ENCODE measurements at regions not wholly inside any gene's neighbourhood (a gene's known extent, or its start where the extent isn't known, plus 50 kb on each side); places are given as distances from the start of the nearest gene placed in this dataset.

GRCh38 chr21:35178098-35178497 is 129.0 kb upstream of the RUNX1 start:
- no peak for ATAC-seq
- TF ChIP-seq SNAI2 (CRISPR knock-in tag; IDR thresholded peaks at IDR 0.05) = no peak
- no peak for TF ChIP-seq PATZ1 (CRISPR knock-in tag; IDR thresholded peaks at IDR 0.05; ENCODE audit: borderline replicate concordance)
- no peak for TF ChIP-seq OSR1 (CRISPR knock-in tag; IDR thresholded peaks at IDR 0.05)
- TF ChIP-seq ZC3H10 (CRISPR knock-in tag; IDR thresholded peaks at IDR 0.05) = no peak
- no peak for TF ChIP-seq TOX (CRISPR knock-in tag; IDR thresholded peaks at IDR 0.05; ENCODE audit: borderline replicate concordance)
- no peak for TF ChIP-seq ESRRG (CRISPR knock-in tag; IDR thresholded peaks at IDR 0.05)
- no peak for TF ChIP-seq PPARA (CRISPR knock-in tag; IDR thresholded peaks at IDR 0.05; ENCODE audit: borderline replicate concordance)
- TF ChIP-seq ISL1 (CRISPR knock-in tag; IDR thresholded peaks at IDR 0.05) = no peak
- TF ChIP-seq ZNF565 (CRISPR knock-in tag; conservative IDR thresholded peaks at IDR 0.05; ENCODE audit: low read depth) = no peak
- TF ChIP-seq ARNTL (CRISPR knock-in tag; IDR thresholded peaks at IDR 0.05; ENCODE audit: borderline replicate concordance, low read depth) = no peak
- TF ChIP-seq BACH2 (CRISPR knock-in tag; IDR thresholded peaks at IDR 0.05; ENCODE audit: borderline replicate concordance) = no peak
- TF ChIP-seq CREB5 (CRISPR knock-in tag; IDR thresholded peaks at IDR 0.05; ENCODE audit: low read depth) = no peak
- TF ChIP-seq POU6F1 (CRISPR knock-in tag; IDR thresholded peaks at IDR 0.05; ENCODE audit: borderline replicate concordance, low read depth) = no peak
- no peak for TF ChIP-seq ZNF70 (CRISPR knock-in tag; IDR thresholded peaks at IDR 0.05)
- TF ChIP-seq CSRNP3 (CRISPR knock-in tag; IDR thresholded peaks at IDR 0.05) = no peak
- TF ChIP-seq ZFP30 (CRISPR knock-in tag; IDR thresholded peaks at IDR 0.05) = no peak

- TF ChIP-seq CREB5 (CRISPR knock-in tag; IDR thresholded peaks at IDR 0.05; ENCODE audit: low read depth) (no peak), PATZ1 (CRISPR knock-in tag; IDR thresholded peaks at IDR 0.05; ENCODE audit: borderline replicate concordance) (no peak), GLIS3 (CRISPR knock-in tag; IDR thresholded peaks at IDR 0.05) (no peak), CSRNP3 (CRISPR knock-in tag; IDR thresholded peaks at IDR 0.05) (no peak), ESRRG (CRISPR knock-in tag; IDR thresholded peaks at IDR 0.05) (no peak), TSHZ2 (CRISPR knock-in tag; IDR thresholded peaks at IDR 0.05) (no peak), RARB (CRISPR knock-in tag; IDR thresholded peaks at IDR 0.05) (no peak), PPARA (CRISPR knock-in tag; IDR thresholded peaks at IDR 0.05; ENCODE audit: borderline replicate concordance) (no peak), ZC3H10 (CRISPR knock-in tag; IDR thresholded peaks at IDR 0.05) (no peak), ZNF8 (CRISPR knock-in tag; IDR thresholded peaks at IDR 0.05) (no peak), TCF4 (CRISPR knock-in tag; IDR thresholded peaks at IDR 0.05; ENCODE audit: borderline replicate concordance) (no peak)
- ATAC-seq = no peak
Measured at GRCh38 chr21:35172231-35172630, 123.1 kb upstream of the RUNX1 start.

Measured in SK-N-SH treated with all-trans-retinoic acid at 6 μM for 48 hours (cell line).